NAMALWA (cell line): ENCODE measurements at regions not wholly inside any gene's neighbourhood (a gene's known extent, or its start where the extent isn't known, plus 50 kb on each side); places are given as distances from the start of the nearest gene placed in this dataset.

ENCODE experiments used
- DNase-seq: peaks from one replicate; pipeline ENCODE4 v3.0.0-alpha.2; 2015; ENCODE audit warnings: low spot score

GRCh38 chr4:96097040-96097607 is 257.2 kb downstream of the PDHA2 start:
- no peak for DNase-seq

DNA sequence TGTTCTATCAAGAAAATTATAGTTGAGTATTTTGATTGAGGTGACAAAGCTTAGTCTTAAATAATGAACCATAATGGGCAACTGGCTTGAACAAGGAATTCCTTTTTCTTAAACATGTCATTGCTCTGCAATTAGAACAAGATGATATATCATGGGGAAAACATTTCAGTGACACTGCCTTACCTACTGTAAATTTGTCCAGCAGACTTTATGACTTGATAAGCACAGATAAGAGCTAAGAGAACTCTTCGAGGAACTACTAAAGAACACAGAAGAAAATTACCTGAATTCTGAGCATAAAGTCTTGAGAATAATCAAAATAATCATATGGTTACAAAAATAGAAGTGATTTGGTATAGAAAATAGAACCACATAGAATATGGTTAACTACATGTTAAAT is 257.8 kb downstream of the PDHA2 start:
- no peak for DNase-seq

DNA sequence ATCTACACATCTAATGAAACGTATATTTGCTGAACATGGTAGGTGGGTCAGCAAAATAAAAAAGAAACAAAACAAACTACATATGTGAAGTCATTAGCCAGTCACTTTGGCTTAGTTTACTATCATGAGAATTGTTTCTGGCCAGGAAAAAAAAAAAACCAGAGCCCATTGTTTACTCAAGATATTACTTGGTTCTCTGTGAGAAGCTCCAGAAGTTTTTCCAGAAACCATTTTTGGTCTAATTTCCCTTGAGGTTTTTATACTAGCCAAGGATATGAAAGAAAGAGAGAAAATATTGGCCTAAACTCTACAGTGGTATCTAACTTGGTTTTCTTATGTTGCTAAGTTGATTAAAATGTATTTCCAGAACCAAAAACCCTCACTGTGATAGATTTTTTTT is 259.1 kb downstream of the PDHA2 start:
- no peak for DNase-seq

- DNase-seq, result no peak
Observed at GRCh38 chr4:96102541-96103026, 262.7 kb downstream of the PDHA2 start.

- no peak for DNase-seq
Observed at GRCh38 chr4:96103086-96103485, 263.2 kb downstream of the PDHA2 start.

- no peak for DNase-seq
Observed at GRCh38 chr4:96108146-96108545, 268.3 kb downstream of the PDHA2 start.

DNA sequence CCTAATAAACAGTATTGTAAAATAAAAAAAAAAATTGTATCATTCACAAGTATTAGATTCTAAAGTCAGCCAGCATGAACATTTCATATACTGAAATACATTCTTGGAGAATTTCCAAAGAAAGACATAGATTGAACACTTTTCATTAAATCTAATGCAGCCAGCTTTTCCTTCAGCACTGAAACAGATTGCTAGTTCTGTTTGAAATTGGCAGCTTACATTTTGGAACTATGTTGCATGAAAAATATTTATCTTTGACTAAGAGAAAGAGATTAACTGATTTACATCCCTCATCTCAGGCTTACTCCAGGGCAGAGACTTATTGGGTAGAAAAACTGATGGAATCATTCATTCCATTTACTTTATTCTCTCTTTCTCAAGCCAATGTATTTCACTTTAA is 272.7 kb downstream of the PDHA2 start:
- DNase-seq, result no peak

GRCh38 chr4:96120206-96120605 is 280.3 kb downstream of the PDHA2 start:
- DNase-seq, result no peak

- no peak for DNase-seq
Observed at GRCh38 chr4:96126227-96126626, 286.3 kb downstream of the PDHA2 start.

GRCh38 chr4:96131186-96131585 is 291.3 kb downstream of the PDHA2 start:
- no peak for DNase-seq

- DNase-seq, result no peak
Observed at GRCh38 chr4:96134806-96135205, 294.9 kb downstream of the PDHA2 start.

- no peak for DNase-seq
Observed at GRCh38 chr4:96136056-96136455, 296.2 kb downstream of the PDHA2 start.

- DNase-seq, result no peak
Observed at GRCh38 chr4:96139251-96139929, 299.5 kb downstream of the PDHA2 start.

GRCh38 chr4:96145601-96146000 is 305.7 kb downstream of the PDHA2 start:
- DNase-seq, result no peak

DNA sequence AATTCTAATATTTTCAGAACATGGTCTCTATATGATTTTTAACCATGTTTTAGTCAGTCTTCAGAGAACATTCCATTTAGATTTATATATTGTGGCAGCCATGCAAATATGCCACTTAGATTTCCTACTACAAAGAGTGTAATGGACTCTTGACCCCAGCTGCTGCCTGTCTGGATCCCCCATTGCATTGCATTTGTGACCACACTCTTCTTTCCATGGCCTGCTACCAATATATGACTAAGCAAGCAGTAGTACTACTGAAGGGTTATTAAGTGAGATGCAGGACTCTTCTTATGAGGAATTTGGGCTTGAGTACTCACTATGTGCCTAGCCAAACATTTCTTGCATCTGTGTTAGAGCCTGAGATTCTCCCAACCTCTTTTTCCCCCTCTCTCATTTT is 306.8 kb downstream of the PDHA2 start:
- DNase-seq, result no peak

GRCh38 chr4:96149894-96150293 is 310.0 kb downstream of the PDHA2 start:
- no peak for DNase-seq

GRCh38 chr4:96150466-96150865 is 310.6 kb downstream of the PDHA2 start:
- DNase-seq, result no peak

DNA sequence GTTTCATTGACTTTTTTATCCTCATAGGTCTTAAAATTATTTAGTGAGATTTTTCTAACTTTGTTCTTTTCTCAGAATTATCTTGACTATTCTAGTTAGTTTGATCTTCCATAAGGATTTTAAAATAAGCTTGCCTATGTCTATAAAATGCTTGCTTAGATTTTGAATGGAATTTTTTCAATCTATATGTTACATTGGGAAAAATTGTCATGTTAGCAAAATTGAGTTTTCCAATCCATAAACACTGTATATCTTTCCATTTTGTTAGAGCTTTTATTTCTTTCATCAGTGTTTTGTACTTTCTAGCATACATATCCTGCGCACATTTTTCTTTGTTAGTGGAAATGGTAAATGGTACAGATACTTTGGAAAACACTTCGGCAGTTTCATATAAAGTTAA is 312.9 kb downstream of the PDHA2 start:
- no peak for DNase-seq

DNA sequence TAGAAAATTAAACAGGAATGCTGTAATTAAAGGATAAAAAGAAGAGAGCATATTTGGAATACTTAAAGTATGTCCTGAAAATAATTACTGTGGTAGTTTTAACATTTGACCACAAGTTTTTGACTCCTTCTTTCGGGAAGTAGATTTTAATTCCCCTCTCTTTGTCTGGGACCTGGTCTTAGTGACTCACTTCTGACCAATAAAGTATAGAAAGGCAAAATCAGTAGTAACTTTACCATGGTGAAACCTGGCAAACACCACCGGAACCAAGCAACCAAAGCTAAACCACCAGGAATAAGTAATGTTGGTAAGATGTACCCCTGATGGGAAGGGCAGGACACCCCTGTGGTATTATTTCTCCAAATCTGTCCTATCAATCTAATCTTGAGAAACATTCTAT is 314.8 kb downstream of the PDHA2 start:
- no peak for DNase-seq

GRCh38 chr4:96162636-96163035 is 322.7 kb downstream of the PDHA2 start:
- no peak for DNase-seq

DNA sequence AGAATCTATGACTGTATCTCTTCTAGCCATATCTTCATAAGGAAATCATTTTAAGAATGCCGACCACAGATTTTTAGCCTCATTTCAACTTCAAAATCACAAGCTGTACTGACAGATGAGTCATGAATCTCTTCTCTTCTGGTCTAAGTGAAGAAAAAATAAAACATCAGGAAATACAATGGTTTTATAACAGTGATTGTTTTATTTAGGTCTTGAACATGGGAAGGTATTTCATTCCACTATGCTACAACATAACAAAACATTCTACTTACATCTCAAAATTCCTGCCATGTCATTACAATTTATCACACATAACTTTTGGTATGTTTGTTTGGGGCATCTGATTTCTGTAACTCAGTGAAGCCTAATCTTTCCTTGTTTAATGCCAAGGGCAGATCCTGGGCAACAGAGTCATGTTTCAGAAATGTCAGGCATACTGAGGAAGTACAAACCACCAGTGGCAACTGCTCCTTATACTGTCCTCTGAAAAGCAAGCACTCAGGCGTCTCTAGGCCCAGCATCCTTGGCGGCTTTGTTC is 325.0 kb downstream of the PDHA2 start:
- no peak for DNase-seq

DNA sequence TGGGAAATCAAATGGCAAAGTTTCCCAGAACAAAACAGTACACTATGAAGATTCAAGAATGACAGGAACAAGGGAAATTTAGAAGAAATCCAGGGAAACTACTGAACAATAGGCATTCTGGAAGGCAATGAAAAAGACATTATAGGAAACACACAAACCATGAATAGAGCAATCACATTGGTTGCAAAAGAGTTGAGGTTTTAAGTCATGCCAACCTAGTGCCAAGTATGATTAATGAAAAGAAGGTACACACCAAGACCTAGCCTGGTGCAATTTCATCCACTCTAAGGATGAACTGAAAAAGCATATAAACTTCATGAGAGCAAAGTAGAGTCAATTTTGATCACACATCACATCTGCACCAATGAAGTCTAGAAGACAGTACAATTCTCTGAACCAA is 326.9 kb downstream of the PDHA2 start:
- DNase-seq, result no peak

- DNase-seq, result peak; percentile 15
Observed at GRCh38 chr4:96170198-96170597, 330.3 kb downstream of the PDHA2 start.

DNA sequence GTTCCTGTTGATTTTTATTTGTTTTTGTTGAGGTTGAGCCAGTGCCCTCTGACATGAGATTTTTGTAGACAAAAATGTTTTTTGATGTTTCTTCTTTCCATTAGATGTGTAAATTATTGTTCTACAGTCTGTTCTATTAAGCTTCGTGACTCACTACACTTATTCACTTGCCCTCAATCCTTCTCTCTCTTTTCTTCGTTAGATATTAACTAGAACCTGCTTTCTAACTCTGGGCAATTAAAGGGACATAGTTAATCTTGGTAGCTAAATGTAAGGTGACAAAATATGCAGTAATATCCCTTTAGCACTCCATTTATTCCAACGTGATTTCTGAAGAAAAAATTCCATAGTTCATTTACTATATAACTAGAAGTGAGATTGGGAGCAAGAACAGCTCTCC is 333.9 kb downstream of the PDHA2 start:
- no peak for DNase-seq
